ENCODE measurements at regions not wholly inside any gene's neighbourhood (a gene's known extent, or its start where the extent isn't known, plus 50 kb on each side); places are given as distances from the start of the nearest gene placed in this dataset.

DNA sequence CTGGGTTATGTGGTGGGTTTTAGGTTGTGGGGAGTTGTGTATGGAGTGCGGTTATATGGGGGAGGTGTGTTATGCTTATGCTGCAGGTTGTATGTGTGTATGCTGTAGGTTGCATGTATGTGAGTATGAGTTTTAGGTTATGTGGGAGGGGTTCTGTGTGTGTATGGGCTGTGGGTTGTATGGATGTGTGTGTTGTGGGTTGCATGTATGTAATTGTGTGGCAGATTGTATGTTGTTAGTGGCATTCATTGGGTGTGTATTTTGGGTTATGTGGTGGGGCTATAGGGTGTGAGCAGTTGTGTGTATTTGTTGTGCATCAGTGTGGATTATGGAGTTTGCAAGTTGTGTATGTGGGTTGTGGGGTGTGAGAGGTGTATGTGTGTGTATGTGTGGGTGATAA is 277.4 kb downstream of the NPIPA8 start:
- Histone ChIP-seq H3K9me3 (ENCODE audit: low read depth, low read length) (no peaks in the 10 kb centered on the region), H4K20me1 (ENCODE audit: insufficient read depth, low read length) (no peaks in the 10 kb centered on the region), H3K79me2 (ENCODE audit: insufficient read depth, low read length) (no peaks in the 10 kb centered on the region), H3K27ac (ENCODE audit: low read depth, low read length) (no peak overlapping the region), H2AFZ (ENCODE audit: low read length) (no peak overlapping the region), H3K4me1 (ENCODE audit: insufficient read depth, low read length) (no peaks in the 10 kb centered on the region), H3K36me3 (ENCODE audit: insufficient read depth, low read length) (no peaks in the 10 kb centered on the region), H3K27me3 (ENCODE audit: insufficient read depth, low read length) (no peaks in the 10 kb centered on the region), H3K4me3 (ENCODE audit: insufficient read depth, low read length) (no peak overlapping the region), H3K4me2 (ENCODE audit: insufficient read depth, low read length) (no peak overlapping the region)
- no peak for DNase-seq (ENCODE audit: insufficient read length, low spot score, missing footprints)
- TF ChIP-seq CTCF (IDR thresholded peaks at IDR 0.05; ENCODE audit: extremely low read depth, low read depth, low read length) = no peak

DNA sequence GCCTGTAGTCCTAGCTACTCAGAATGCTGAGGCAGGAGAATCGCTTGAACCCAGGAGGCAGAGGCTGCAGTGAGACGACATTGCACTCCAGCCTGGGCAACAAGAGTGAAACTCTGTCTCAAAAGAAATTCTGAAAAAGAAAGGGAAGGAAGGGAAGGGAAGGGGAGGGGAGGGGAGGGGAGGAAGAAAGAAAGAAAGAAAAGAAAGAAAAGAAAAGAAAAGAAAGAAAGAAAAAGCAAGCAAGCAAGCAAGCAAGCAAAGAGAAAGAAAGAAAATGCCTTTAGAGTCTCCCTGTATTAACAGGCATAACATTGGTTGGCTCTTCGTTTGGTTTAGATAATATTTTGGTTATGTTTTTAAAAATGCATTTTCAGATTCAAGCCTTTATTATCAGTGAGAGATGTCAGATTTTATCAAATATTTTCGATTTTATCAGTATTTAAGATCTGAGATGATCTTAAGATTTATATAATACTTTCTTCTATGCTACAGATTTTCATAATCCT is 281.1 kb downstream of the NPIPA8 start:
- Histone ChIP-seq H2AFZ (ENCODE audit: low read length) (no peak overlapping the region), H3K79me2 (ENCODE audit: insufficient read depth, low read length) (no peaks in the 10 kb centered on the region), H3K4me1 (ENCODE audit: insufficient read depth, low read length) (no peaks in the 10 kb centered on the region), H4K20me1 (ENCODE audit: insufficient read depth, low read length) (no peaks in the 10 kb centered on the region), H3K27me3 (ENCODE audit: insufficient read depth, low read length) (no peaks in the 10 kb centered on the region), H3K27ac (ENCODE audit: low read depth, low read length) (no peak overlapping the region), H3K36me3 (ENCODE audit: insufficient read depth, low read length) (no peaks in the 10 kb centered on the region), H3K9me3 (ENCODE audit: low read depth, low read length) (no peaks in the 10 kb centered on the region), H3K4me3 (ENCODE audit: insufficient read depth, low read length) (no peak overlapping the region), H3K4me2 (ENCODE audit: insufficient read depth, low read length) (no peak overlapping the region)
- TF ChIP-seq CTCF (IDR thresholded peaks at IDR 0.05; ENCODE audit: extremely low read depth, low read depth, low read length) = no peak
- no peak for DNase-seq (ENCODE audit: insufficient read length, low spot score, missing footprints)

DNA sequence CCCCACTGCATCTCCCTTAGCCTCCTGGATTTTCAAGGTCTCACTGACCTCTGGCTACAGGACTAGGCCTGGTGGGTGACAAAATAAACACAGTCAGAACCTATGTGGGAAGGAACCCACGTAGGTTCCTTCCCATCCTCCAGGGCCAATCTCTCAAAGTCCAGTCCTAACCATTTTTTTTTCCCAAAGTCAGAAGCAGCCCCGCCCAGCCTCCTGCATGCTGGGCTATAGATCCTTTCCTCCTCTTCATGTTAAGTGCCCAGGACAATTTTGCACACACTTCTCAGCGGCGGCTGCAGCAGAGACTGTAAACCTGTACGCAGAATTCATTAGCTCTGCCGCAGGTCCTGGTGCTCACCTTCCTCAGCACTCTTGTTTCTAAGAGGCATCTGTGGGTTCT is 285.8 kb downstream of the NPIPA8 start:
- Histone ChIP-seq H3K27ac (ENCODE audit: low read depth, low read length) (no peak overlapping the region), H4K20me1 (ENCODE audit: insufficient read depth, low read length) (no peaks in the 10 kb centered on the region), H3K9me3 (ENCODE audit: low read depth, low read length) (no peaks in the 10 kb centered on the region), H3K79me2 (ENCODE audit: insufficient read depth, low read length) (no peaks in the 10 kb centered on the region), H3K4me1 (ENCODE audit: insufficient read depth, low read length) (no peaks in the 10 kb centered on the region), H3K4me3 (ENCODE audit: insufficient read depth, low read length) (no peak overlapping the region), H3K4me2 (ENCODE audit: insufficient read depth, low read length) (no peak overlapping the region), H3K36me3 (ENCODE audit: insufficient read depth, low read length) (no peaks in the 10 kb centered on the region), H3K27me3 (ENCODE audit: insufficient read depth, low read length) (no peaks in the 10 kb centered on the region), H2AFZ (ENCODE audit: low read length) (no peak overlapping the region)
- no peak for DNase-seq (ENCODE audit: insufficient read length, low spot score, missing footprints)
- TF ChIP-seq CTCF (IDR thresholded peaks at IDR 0.05; ENCODE audit: extremely low read depth, low read depth, low read length) = no peak

- no peaks in the 10 kb centered on the region for H3K27me3 ChIP-seq (ENCODE audit: insufficient read depth, low read length)
- H3K4me3 ChIP-seq (ENCODE audit: insufficient read depth, low read length) = no peak overlapping the region
- no peaks in the 10 kb centered on the region for H3K9me3 ChIP-seq (ENCODE audit: low read depth, low read length)
- H3K79me2 ChIP-seq (ENCODE audit: insufficient read depth, low read length) = no peaks in the 10 kb centered on the region
- no peak overlapping the region for H3K27ac ChIP-seq (ENCODE audit: low read depth, low read length)
- H3K4me2 ChIP-seq (ENCODE audit: insufficient read depth, low read length) = no peak overlapping the region
- TF ChIP-seq CTCF (IDR thresholded peaks at IDR 0.05; ENCODE audit: extremely low read depth, low read depth, low read length) = no peak
- no peak overlapping the region for H2AFZ ChIP-seq (ENCODE audit: low read length)
- no peaks in the 10 kb centered on the region for H4K20me1 ChIP-seq (ENCODE audit: insufficient read depth, low read length)
- no peaks in the 10 kb centered on the region for H3K36me3 ChIP-seq (ENCODE audit: insufficient read depth, low read length)
- H3K4me1 ChIP-seq (ENCODE audit: insufficient read depth, low read length) = no peaks in the 10 kb centered on the region
- no peak for DNase-seq (ENCODE audit: insufficient read length, low spot score, missing footprints)
These were observed 286.3 kb downstream of the NPIPA8 start for GRCh38 chr16:18050234-18050633.

All from osteoblast (primary cell).